ENCODE measurements at regions not wholly inside any gene's neighbourhood (a gene's known extent, or its start where the extent isn't known, plus 50 kb on each side); places are given as distances from the start of the nearest gene placed in this dataset.
"Not testable (repeated sequence)": the region's sequence is repeated elsewhere in the genome, so short reads cannot be mapped to it uniquely, and the experiment has no call there.

DNA sequence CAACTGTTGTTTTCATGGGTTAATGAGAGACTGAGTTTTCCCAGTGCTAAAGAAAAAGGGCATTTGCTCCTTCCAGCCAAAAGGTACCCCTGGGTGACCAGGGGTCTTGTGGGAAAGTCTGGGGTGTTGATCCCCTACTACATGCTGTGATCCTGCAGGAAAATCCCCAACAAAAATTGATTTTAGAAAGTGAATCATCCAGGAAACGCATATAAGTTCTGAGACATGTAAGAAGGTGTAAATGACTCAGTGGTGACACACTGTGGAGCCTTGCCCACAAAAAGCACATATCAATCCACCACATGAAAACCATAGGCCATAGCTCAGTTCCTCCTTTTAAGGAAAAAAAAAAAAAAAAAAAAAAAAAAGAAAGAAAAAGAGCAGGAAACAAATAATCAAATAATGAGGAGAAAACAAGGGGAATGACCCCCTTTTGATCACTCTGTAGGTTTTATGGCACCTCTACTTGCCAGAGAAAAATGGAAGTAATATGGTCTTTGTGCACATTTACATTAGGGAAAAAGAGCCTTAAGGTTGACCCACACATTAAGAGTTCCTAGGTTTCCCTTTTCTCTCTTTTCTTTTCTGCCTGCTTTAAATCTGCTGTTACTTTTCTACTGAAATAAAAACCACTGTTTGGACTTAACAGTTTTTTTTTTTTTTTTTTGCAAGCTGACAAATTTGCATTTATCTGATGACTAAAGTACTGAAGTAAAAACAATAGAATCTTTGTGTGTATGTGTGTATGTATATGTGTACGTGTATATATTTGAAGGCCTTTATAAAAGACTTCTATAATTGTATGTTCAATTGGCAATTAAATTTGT, 386.0 kb downstream of the KIF20B start:
- Histone ChIP-seq H3K4me2 (ENCODE audit: low read length) (no peak overlapping the region), H2AFZ (no peak overlapping the region)
- TF ChIP-seq, protein P1, sequence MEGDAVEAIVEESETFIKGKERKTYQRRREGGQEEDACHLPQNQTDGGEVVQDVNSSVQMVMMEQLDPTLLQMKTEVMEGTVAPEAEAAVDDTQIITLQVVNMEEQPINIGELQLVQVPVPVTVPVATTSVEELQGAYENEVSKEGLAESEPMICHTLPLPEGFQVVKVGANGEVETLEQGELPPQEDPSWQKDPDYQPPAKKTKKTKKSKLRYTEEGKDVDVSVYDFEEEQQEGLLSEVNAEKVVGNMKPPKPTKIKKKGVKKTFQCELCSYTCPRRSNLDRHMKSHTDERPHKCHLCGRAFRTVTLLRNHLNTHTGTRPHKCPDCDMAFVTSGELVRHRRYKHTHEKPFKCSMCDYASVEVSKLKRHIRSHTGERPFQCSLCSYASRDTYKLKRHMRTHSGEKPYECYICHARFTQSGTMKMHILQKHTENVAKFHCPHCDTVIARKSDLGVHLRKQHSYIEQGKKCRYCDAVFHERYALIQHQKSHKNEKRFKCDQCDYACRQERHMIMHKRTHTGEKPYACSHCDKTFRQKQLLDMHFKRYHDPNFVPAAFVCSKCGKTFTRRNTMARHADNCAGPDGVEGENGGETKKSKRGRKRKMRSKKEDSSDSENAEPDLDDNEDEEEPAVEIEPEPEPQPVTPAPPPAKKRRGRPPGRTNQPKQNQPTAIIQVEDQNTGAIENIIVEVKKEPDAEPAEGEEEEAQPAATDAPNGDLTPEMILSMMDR (IDR thresholded peaks at IDR 0.05): no peak

DNA sequence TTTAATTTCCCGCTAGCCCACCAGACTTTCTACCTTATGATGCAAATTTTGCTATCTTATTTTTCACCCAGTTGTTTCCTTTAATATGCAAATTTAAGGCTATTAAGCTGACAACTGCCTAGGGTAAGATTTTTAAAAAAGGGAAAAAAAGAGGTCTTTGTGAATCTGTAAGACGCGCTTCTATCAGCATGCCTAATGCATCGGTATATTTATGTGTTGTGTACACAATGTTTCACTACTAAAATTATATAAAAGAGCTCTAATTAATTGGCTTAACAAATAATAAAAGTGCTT, 386.6 kb downstream of the KIF20B start:
- Histone ChIP-seq H3K4me2 (ENCODE audit: low read length) (no peak overlapping the region), H3K27me3 (ENCODE audit: control insufficient read depth, insufficient read depth, low read length) (no peaks in the 10 kb centered on the region), H3K79me2 (no peaks in the 10 kb centered on the region), H3K36me3 (ENCODE audit: control insufficient read depth, insufficient read depth, low read length) (no peaks in the 10 kb centered on the region), H3K27ac (no peak overlapping the region), H3K9ac (no peak overlapping the region), H2AFZ (no peak overlapping the region), H3K9me3 (ENCODE audit: control insufficient read depth, low read length) (no peaks in the 10 kb centered on the region), H3K4me3 (ENCODE audit: low read depth, low read length) (no peak overlapping the region), H3K4me1 (no peaks in the 10 kb centered on the region)
- TF ChIP-seq, protein P1 (IDR thresholded peaks at IDR 0.05): no peak

More for the DNA sequence above, 386.0 kb downstream of the KIF20B start:
- no peaks in the 10 kb centered on the region for H3K4me1 ChIP-seq
- H3K27ac ChIP-seq: no peak overlapping the region
- H3K79me2 ChIP-seq: no peaks in the 10 kb centered on the region
- no peaks in the 10 kb centered on the region for H3K9me3 ChIP-seq (ENCODE audit: control insufficient read depth, low read length)
- H3K9ac ChIP-seq: no peak overlapping the region
- H3K27me3 ChIP-seq (ENCODE audit: control insufficient read depth, insufficient read depth, low read length): no peaks in the 10 kb centered on the region
- no peaks in the 10 kb centered on the region for H3K36me3 ChIP-seq (ENCODE audit: control insufficient read depth, insufficient read depth, low read length)
- no peak overlapping the region for H3K4me3 ChIP-seq (ENCODE audit: low read depth, low read length)

DNA sequence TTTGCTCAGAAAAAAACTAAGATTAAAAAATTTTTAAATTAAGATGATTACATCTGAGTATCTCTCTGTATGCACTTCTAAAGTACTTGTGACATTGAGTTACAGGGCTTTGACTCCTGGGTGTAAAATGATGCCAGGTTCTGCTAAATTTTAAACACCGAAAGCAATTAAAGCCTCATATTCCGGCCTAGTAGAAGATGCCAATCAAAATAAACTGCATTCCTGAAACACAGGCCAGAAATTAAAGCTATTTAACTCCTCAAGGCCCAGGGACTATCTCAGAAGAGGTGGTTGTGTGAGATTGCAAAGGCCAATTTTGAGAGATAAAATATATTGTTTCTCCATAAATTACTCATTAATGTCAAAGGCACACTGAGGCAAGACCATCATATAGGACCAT, 388.3 kb downstream of the KIF20B start:
- TF ChIP-seq, protein P1 (IDR thresholded peaks at IDR 0.05): no peak
- H3K79me2 ChIP-seq: no peaks in the 10 kb centered on the region
- H3K9me3 ChIP-seq (ENCODE audit: control insufficient read depth, low read length): no peaks in the 10 kb centered on the region
- H3K4me2 ChIP-seq (ENCODE audit: low read length): no peak overlapping the region
- no peak overlapping the region for H3K4me3 ChIP-seq (ENCODE audit: low read depth, low read length)
- no peaks in the 10 kb centered on the region for H3K36me3 ChIP-seq (ENCODE audit: control insufficient read depth, insufficient read depth, low read length)
- H3K27me3 ChIP-seq (ENCODE audit: control insufficient read depth, insufficient read depth, low read length): no peaks in the 10 kb centered on the region
- no peak overlapping the region for H3K9ac ChIP-seq
- no peak overlapping the region for H3K27ac ChIP-seq
- H2AFZ ChIP-seq: no peak overlapping the region
- no peaks in the 10 kb centered on the region for H3K4me1 ChIP-seq

- H3K27ac ChIP-seq: no peak overlapping the region
- no peaks in the 10 kb centered on the region for H3K79me2 ChIP-seq
- no peak overlapping the region for H2AFZ ChIP-seq
- H3K9me3 ChIP-seq (ENCODE audit: control insufficient read depth, low read length): no peaks in the 10 kb centered on the region
- H3K4me2 ChIP-seq (ENCODE audit: low read length): no peak overlapping the region
- no peak overlapping the region for H3K4me3 ChIP-seq (ENCODE audit: low read depth, low read length)
- H3K36me3 ChIP-seq (ENCODE audit: control insufficient read depth, insufficient read depth, low read length): no peaks in the 10 kb centered on the region
- TF ChIP-seq, protein P1 (IDR thresholded peaks at IDR 0.05): no peak
- no peak overlapping the region for H3K9ac ChIP-seq
- H3K27me3 ChIP-seq (ENCODE audit: control insufficient read depth, insufficient read depth, low read length): no peaks in the 10 kb centered on the region
- H3K4me1 ChIP-seq: no peaks in the 10 kb centered on the region
These were observed 394.8 kb downstream of the KIF20B start for GRCh38 chr10:90096196-90096595.

- H2AFZ ChIP-seq; H3K27me3 ChIP-seq (ENCODE audit: control insufficient read depth, insufficient read depth, low read length); H3K9ac ChIP-seq; H3K79me2 ChIP-seq; H3K4me1 ChIP-seq; H3K36me3 ChIP-seq (ENCODE audit: control insufficient read depth, insufficient read depth, low read length); H3K9me3 ChIP-seq (ENCODE audit: control insufficient read depth, low read length); H3K4me2 ChIP-seq (ENCODE audit: low read length); H3K4me3 ChIP-seq (ENCODE audit: low read depth, low read length); H3K27ac ChIP-seq: not testable (repeated sequence)
These were observed 406.2 kb downstream of the KIF20B start for GRCh38 chr10:90107581-90107980.

All from parathyroid adenoma (tissue), 2 donors.